ENCODE measurements at regions not wholly inside any gene's neighbourhood (a gene's known extent, or its start where the extent isn't known, plus 50 kb on each side); places are given as distances from the start of the nearest gene placed in this dataset.

GRCh38 chr3:1828519-1828918 is 270.1 kb upstream of the CNTN4 start:
- Histone ChIP-seq H3K4me3 (ENCODE audit: low read depth in 1 of 2, low read length in 2 of 2) (no peak overlapping the region), H3K27me3 (ENCODE audit: low read depth, low read length) (no peaks in the 10 kb centered on the region), H3K9me3 (ENCODE audit: control insufficient read depth in 1 of 2, low read length in 2 of 2) (no peaks in the 10 kb centered on the region), H3K4me1 (ENCODE audit: control insufficient read depth in 1 of 2, insufficient read depth in 2 of 2, low read length in 2 of 2) (no peaks in the 10 kb centered on the region), H3K36me3 (ENCODE audit: control insufficient read depth in 1 of 2, insufficient read depth in 2 of 2, low read length in 2 of 2) (no peaks in the 10 kb centered on the region), H3K27ac (ENCODE audit: low read length) (no peak overlapping the region)

DNA sequence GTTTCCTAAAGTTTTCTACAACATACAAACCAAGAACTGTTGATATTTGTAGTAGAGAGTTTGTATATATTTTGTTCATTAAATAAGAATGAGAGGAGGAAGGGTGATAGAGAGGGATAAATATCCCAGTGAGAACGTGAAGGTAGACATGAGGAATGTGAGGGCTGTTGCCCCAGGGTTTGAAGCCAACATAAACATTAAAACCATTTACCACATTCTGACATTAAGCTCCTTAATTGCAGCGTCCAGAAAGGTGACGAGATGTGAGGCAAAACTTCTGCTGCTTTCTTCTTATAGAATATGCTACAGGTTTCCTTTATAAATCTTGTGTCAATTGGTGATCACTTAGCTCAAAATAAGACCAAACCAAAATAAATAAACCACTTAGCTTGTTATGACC is 267.8 kb upstream of the CNTN4 start:
- no peaks in the 10 kb centered on the region for H3K27me3 ChIP-seq (ENCODE audit: low read depth, low read length)
- no peaks in the 10 kb centered on the region for H3K4me1 ChIP-seq (ENCODE audit: control insufficient read depth in 1 of 2, insufficient read depth in 2 of 2, low read length in 2 of 2)

GRCh38 chr3:1832395-1832794 is 266.3 kb upstream of the CNTN4 start:
- Histone ChIP-seq H3K27me3 (ENCODE audit: low read depth, low read length) (no peaks in the 10 kb centered on the region), H3K4me3 (ENCODE audit: low read depth in 1 of 2, low read length in 2 of 2) (no peak overlapping the region), H3K36me3 (ENCODE audit: control insufficient read depth in 1 of 2, insufficient read depth in 2 of 2, low read length in 2 of 2) (no peaks in the 10 kb centered on the region), H3K9me3 (ENCODE audit: control insufficient read depth in 1 of 2, low read length in 2 of 2) (no peaks in the 10 kb centered on the region), H3K4me1 (ENCODE audit: control insufficient read depth in 1 of 2, insufficient read depth in 2 of 2, low read length in 2 of 2) (no peaks in the 10 kb centered on the region), H3K27ac (ENCODE audit: low read length) (no peak overlapping the region)

More for the DNA sequence above, 267.8 kb upstream of the CNTN4 start:
- no peaks in the 10 kb centered on the region for H3K9me3 ChIP-seq (ENCODE audit: control insufficient read depth in 1 of 2, low read length in 2 of 2)
- no peaks in the 10 kb centered on the region for H3K36me3 ChIP-seq (ENCODE audit: control insufficient read depth in 1 of 2, insufficient read depth in 2 of 2, low read length in 2 of 2)
- no peak overlapping the region for H3K27ac ChIP-seq (ENCODE audit: low read length)
- no peak overlapping the region for H3K4me3 ChIP-seq (ENCODE audit: low read depth in 1 of 2, low read length in 2 of 2)

- no peak overlapping the region for H3K4me3 ChIP-seq (ENCODE audit: low read depth in 1 of 2, low read length in 2 of 2)
Measured at GRCh38 chr3:1843111-1843510, 255.6 kb upstream of the CNTN4 start.

GRCh38 chr3:1847571-1847970 is 251.1 kb upstream of the CNTN4 start:
- Histone ChIP-seq H3K9me3 (ENCODE audit: control insufficient read depth in 1 of 2, low read length in 2 of 2) (no peaks in the 10 kb centered on the region), H3K4me1 (ENCODE audit: control insufficient read depth in 1 of 2, insufficient read depth in 2 of 2, low read length in 2 of 2) (no peaks in the 10 kb centered on the region), H3K36me3 (ENCODE audit: control insufficient read depth in 1 of 2, insufficient read depth in 2 of 2, low read length in 2 of 2) (no peaks in the 10 kb centered on the region), H3K4me3 (ENCODE audit: low read depth in 1 of 2, low read length in 2 of 2) (no peak overlapping the region), H3K27ac (ENCODE audit: low read length) (no peak overlapping the region), H3K27me3 (ENCODE audit: low read depth, low read length) (no peaks in the 10 kb centered on the region)

More at GRCh38 chr3:1843111-1843510, 255.6 kb upstream of the CNTN4 start:
- Histone ChIP-seq H3K27ac (ENCODE audit: low read length) (no peak overlapping the region), H3K9me3 (ENCODE audit: control insufficient read depth in 1 of 2, low read length in 2 of 2) (no peaks in the 10 kb centered on the region), H3K4me1 (ENCODE audit: control insufficient read depth in 1 of 2, insufficient read depth in 2 of 2, low read length in 2 of 2) (no peaks in the 10 kb centered on the region), H3K36me3 (ENCODE audit: control insufficient read depth in 1 of 2, insufficient read depth in 2 of 2, low read length in 2 of 2) (no peaks in the 10 kb centered on the region), H3K27me3 (ENCODE audit: low read depth, low read length) (no peaks in the 10 kb centered on the region)

DNA sequence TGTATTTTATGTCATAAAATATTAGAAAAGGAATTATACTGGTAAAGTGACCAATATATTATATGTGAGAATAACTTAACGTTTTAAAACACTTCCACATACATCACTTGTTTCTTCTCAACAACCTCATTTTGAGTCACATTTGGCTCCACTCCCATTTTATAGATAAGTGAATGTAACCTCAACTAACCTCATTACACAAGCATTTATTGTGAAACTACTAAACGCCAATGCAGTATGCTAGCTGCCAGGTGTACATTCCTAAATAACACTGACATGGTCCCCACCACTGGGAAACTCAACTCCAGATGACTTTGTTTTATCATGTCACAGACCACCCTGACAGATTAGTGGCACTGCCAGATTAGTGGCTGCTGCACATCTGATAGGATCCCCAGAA is 249.7 kb upstream of the CNTN4 start:
- no peaks in the 10 kb centered on the region for H3K4me1 ChIP-seq (ENCODE audit: control insufficient read depth in 1 of 2, insufficient read depth in 2 of 2, low read length in 2 of 2)
- H3K4me3 ChIP-seq (ENCODE audit: low read depth in 1 of 2, low read length in 2 of 2): no peak overlapping the region

DNA sequence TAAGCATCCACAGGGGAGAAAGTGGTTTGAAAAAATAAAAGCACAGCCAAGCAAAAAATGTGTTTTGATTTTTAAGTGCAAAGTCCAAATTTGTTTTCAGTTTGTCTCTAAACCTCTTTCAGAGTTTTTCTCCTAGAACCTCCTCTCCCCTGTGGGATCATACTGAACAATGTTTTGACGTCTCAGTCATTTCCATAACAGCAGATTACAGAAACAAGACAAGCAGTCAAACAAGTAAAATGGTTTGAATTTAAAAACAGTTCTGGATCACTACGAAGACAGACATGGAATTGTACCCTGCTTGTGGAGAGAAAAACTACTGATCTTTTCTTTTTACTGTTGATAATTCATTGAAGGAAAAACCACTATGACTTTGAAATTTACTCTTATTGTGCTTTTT is 245.7 kb upstream of the CNTN4 start:
- Histone ChIP-seq H3K4me1 (ENCODE audit: control insufficient read depth in 1 of 2, insufficient read depth in 2 of 2, low read length in 2 of 2) (no peaks in the 10 kb centered on the region), H3K36me3 (ENCODE audit: control insufficient read depth in 1 of 2, insufficient read depth in 2 of 2, low read length in 2 of 2) (no peaks in the 10 kb centered on the region), H3K27ac (ENCODE audit: low read length) (no peak overlapping the region), H3K4me3 (ENCODE audit: low read depth in 1 of 2, low read length in 2 of 2) (no peak overlapping the region), H3K9me3 (ENCODE audit: control insufficient read depth in 1 of 2, low read length in 2 of 2) (no peaks in the 10 kb centered on the region), H3K27me3 (ENCODE audit: low read depth, low read length) (no peaks in the 10 kb centered on the region)

More for the DNA sequence above, 249.7 kb upstream of the CNTN4 start:
- H3K36me3 ChIP-seq (ENCODE audit: control insufficient read depth in 1 of 2, insufficient read depth in 2 of 2, low read length in 2 of 2): no peaks in the 10 kb centered on the region
- H3K9me3 ChIP-seq (ENCODE audit: control insufficient read depth in 1 of 2, low read length in 2 of 2): no peaks in the 10 kb centered on the region
- H3K27me3 ChIP-seq (ENCODE audit: low read depth, low read length): no peaks in the 10 kb centered on the region
- no peak overlapping the region for H3K27ac ChIP-seq (ENCODE audit: low read length)

DNA sequence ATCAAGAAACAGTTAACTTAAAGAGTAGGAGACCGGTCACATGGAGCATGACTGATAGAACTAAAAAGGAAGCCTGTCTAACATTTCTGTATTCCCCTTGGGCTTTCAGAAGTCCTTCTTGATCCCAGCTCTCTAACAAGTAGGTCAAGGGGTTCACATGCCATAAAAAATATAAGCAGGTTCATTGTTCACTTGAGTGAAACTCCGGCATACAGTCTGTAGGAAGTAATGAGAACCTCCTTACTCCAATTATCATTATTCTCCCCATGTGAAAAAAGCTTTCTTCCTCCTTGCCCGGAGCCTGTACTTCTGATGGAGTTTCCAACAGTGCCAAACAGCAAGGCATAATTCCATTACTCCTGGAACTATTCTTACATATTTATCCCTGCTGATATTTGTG is 242.8 kb upstream of the CNTN4 start:
- Histone ChIP-seq H3K27ac (ENCODE audit: low read length) (no peak overlapping the region), H3K4me1 (ENCODE audit: control insufficient read depth in 1 of 2, insufficient read depth in 2 of 2, low read length in 2 of 2) (no peaks in the 10 kb centered on the region), H3K9me3 (ENCODE audit: control insufficient read depth in 1 of 2, low read length in 2 of 2) (no peaks in the 10 kb centered on the region), H3K4me3 (ENCODE audit: low read depth in 1 of 2, low read length in 2 of 2) (no peak overlapping the region), H3K36me3 (ENCODE audit: control insufficient read depth in 1 of 2, insufficient read depth in 2 of 2, low read length in 2 of 2) (no peaks in the 10 kb centered on the region), H3K27me3 (ENCODE audit: low read depth, low read length) (no peaks in the 10 kb centered on the region)

DNA sequence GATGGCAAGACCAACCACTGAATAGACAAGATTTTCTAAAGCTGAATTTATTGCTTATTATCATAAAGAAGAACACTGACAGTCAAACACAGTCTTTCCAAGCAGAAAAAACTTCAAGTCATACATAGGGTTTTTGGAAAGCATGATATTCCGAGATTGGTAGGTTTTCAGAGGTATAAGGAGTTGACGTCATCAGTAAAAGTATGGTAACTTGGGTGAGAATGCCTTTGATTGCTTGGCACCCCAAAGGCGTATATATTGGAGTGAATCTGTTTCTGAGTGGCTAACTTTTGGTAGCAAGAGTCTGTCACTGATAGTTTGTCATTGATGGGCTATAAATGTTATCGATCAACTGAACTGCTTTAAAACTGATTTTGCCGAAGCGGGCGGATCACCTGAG is 227.9 kb upstream of the CNTN4 start:
- Histone ChIP-seq H3K36me3 (ENCODE audit: control insufficient read depth in 1 of 2, insufficient read depth in 2 of 2, low read length in 2 of 2) (no peaks in the 10 kb centered on the region), H3K27ac (ENCODE audit: low read length) (no peak overlapping the region), H3K27me3 (ENCODE audit: low read depth, low read length) (no peaks in the 10 kb centered on the region), H3K4me3 (ENCODE audit: low read depth in 1 of 2, low read length in 2 of 2) (no peak overlapping the region), H3K9me3 (ENCODE audit: control insufficient read depth in 1 of 2, low read length in 2 of 2) (peaks cover 0 to 3% of the 10 kb centered on the region in 2 donors), H3K4me1 (ENCODE audit: control insufficient read depth in 1 of 2, insufficient read depth in 2 of 2, low read length in 2 of 2) (no peaks in the 10 kb centered on the region)

DNA sequence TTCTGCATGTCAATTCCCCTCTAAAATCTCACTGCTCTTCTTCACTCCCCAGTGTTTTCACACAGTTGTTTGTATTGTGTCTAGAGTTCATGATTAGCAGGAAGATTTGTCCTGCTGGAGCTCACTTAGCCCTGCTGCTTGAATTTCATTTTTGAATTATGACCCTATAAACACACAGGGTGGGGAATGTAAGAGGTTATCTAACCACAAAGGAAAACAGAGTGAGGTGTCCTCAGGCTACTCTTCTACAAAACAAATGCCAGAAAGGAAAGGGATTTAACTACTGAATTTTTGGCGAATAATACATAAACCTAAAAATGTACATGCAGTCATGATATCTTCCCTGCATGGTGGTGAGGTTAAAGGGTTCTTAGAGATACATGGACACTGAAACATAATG is 215.1 kb upstream of the CNTN4 start:
- Histone ChIP-seq H3K4me3 (ENCODE audit: low read depth in 1 of 2, low read length in 2 of 2) (no peak overlapping the region), H3K36me3 (ENCODE audit: control insufficient read depth in 1 of 2, insufficient read depth in 2 of 2, low read length in 2 of 2) (no peaks in the 10 kb centered on the region), H3K4me1 (ENCODE audit: control insufficient read depth in 1 of 2, insufficient read depth in 2 of 2, low read length in 2 of 2) (no peaks in the 10 kb centered on the region), H3K9me3 (ENCODE audit: control insufficient read depth in 1 of 2, low read length in 2 of 2) (peaks cover 0 to 6% of the 10 kb centered on the region in 2 donors), H3K27ac (ENCODE audit: low read length) (no peak overlapping the region), H3K27me3 (ENCODE audit: low read depth, low read length) (no peaks in the 10 kb centered on the region)

GRCh38 chr3:1892459-1892858 is 206.2 kb upstream of the CNTN4 start:
- Histone ChIP-seq H3K4me3 (ENCODE audit: low read depth in 1 of 2, low read length in 2 of 2) (no peak overlapping the region), H3K36me3 (ENCODE audit: control insufficient read depth in 1 of 2, insufficient read depth in 2 of 2, low read length in 2 of 2) (no peaks in the 10 kb centered on the region), H3K27ac (ENCODE audit: low read length) (no peak overlapping the region), H3K9me3 (ENCODE audit: control insufficient read depth in 1 of 2, low read length in 2 of 2) (peaks cover 7 to 30% of the 10 kb centered on the region in 2 donors), H3K27me3 (ENCODE audit: low read depth, low read length) (no peaks in the 10 kb centered on the region), H3K4me1 (ENCODE audit: control insufficient read depth in 1 of 2, insufficient read depth in 2 of 2, low read length in 2 of 2) (no peaks in the 10 kb centered on the region)

DNA sequence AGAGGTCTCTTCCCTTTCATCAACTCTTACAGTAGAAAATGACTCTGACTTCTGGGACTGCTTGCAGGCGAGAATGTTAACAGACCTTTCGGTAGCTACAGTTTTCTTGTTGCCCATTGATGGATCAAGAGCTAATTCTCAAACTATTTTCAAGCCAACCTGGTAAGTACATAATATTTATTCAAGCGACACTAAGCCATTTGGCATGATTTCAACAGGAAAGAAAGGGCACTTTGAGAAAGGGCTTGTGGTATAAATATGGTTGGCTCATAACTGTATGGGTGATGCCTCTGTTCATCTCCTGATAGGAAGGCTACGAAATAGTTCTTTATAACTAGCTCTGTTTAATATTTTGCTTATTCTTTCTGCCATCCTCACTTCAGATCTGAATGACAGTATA is 196.2 kb upstream of the CNTN4 start:
- H3K27ac ChIP-seq (ENCODE audit: low read length): no peak overlapping the region

More for the DNA sequence above, 196.2 kb upstream of the CNTN4 start:
- Histone ChIP-seq H3K9me3 (ENCODE audit: control insufficient read depth in 1 of 2, low read length in 2 of 2) (no peaks in the 10 kb centered on the region), H3K4me1 (ENCODE audit: control insufficient read depth in 1 of 2, insufficient read depth in 2 of 2, low read length in 2 of 2) (peaks cover 0 to 15% of the 10 kb centered on the region in 2 donors), H3K36me3 (ENCODE audit: control insufficient read depth in 1 of 2, insufficient read depth in 2 of 2, low read length in 2 of 2) (no peaks in the 10 kb centered on the region), H3K27me3 (ENCODE audit: low read depth, low read length) (no peaks in the 10 kb centered on the region), H3K4me3 (ENCODE audit: low read depth in 1 of 2, low read length in 2 of 2) (no peak overlapping the region)
